ENCODE measurements at regions not wholly inside any gene's neighbourhood (a gene's known extent, or its start where the extent isn't known, plus 50 kb on each side); places are given as distances from the start of the nearest gene placed in this dataset.

DNA sequence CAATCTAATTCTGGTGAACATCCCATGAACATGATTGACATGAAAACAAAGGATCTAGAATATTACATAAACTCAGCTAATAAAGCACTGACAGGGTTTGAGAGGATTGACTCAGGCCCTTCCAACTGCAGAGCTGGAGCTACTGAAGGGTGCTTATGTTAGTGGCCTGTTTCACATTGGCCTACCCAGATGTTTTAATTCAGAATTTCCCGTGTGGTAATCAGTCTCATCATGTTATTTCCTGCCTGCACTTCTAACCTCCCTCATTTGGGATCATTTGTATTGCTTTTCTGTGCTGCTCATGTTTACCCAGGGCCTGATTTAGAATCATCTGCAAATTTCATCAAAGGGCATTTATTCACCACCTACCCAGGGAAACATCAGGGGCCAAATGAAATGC, 270.3 kb downstream of the PLPP3 start:
- TF ChIP-seq, protein P1, sequence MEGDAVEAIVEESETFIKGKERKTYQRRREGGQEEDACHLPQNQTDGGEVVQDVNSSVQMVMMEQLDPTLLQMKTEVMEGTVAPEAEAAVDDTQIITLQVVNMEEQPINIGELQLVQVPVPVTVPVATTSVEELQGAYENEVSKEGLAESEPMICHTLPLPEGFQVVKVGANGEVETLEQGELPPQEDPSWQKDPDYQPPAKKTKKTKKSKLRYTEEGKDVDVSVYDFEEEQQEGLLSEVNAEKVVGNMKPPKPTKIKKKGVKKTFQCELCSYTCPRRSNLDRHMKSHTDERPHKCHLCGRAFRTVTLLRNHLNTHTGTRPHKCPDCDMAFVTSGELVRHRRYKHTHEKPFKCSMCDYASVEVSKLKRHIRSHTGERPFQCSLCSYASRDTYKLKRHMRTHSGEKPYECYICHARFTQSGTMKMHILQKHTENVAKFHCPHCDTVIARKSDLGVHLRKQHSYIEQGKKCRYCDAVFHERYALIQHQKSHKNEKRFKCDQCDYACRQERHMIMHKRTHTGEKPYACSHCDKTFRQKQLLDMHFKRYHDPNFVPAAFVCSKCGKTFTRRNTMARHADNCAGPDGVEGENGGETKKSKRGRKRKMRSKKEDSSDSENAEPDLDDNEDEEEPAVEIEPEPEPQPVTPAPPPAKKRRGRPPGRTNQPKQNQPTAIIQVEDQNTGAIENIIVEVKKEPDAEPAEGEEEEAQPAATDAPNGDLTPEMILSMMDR (IDR thresholded peaks at IDR 0.05): no peak
- TF ChIP-seq POLR2A (IDR thresholded peaks at IDR 0.05): no peak
